Endothelial cell of umbilical vein (primary cell): ENCODE measurements at regions not wholly inside any gene's neighbourhood (a gene's known extent, or its start where the extent isn't known, plus 50 kb on each side); places are given as distances from the start of the nearest gene placed in this dataset.

Experiments used
- BruUV-seq: library from RNA; stranded (reverse); fragments of 400-500 nt; replicated peaks from 2 replicates; lab custom pipeline; 2021; lab: Mats Ljungman, UMichigan
- CTCF ChIA-PET: fragments of 300-600, 350-600 bp; sonication (Branson Sonifier 250); formaldehyde crosslinking; loops from one replicate; lab custom pipeline; 2021; ENCODE audit warnings: antibody characterized with exemption, inconsistent platforms; lab: Charles Lee
- POLR2A ChIA-PET: fragments of 300-600, 350-600 bp; sonication (Branson Sonifier 250); formaldehyde crosslinking; loops from one replicate; lab custom pipeline; 2021; ENCODE audit warnings: antibody characterized with exemption, inconsistent platforms; lab: Charles Lee
- DNase-seq: peaks from one replicate; pipeline ENCODE4 v3.0.0-alpha.2; 2011; ENCODE audit warnings: low read depth, low spot score
- FAIRE-seq: peaks from 2 replicates; lab custom pipeline; 2011; peaks lifted over from hg19 to GRCh38; lab: Jason Lieb, UNC
- H2AFZ ChIP-seq: 2 replicates; pipeline ENCODE4 v1.6.0; 2012; ENCODE audit warnings: low read depth, low read length, control low read depth, inconsistent platforms
- H3K27ac ChIP-seq: 2 replicates; pipeline ENCODE4 v1.5.1; 2011; ENCODE audit warnings: low read depth, mild to moderate bottlenecking, control low read depth, low read length, moderate library complexity; ENCODE audit not compliant: insufficient read depth
- H3K27me3 ChIP-seq, 2 experiments: 2 replicates each; pipeline versions ENCODE4 v1.6.0 to v1.6.1; 2011; ENCODE audit warnings: low read length in 2 of 2, mixed read lengths in 1 of 2; ENCODE audit not compliant: control insufficient read depth in 2 of 2, insufficient read depth in 2 of 2
- H3K36me3 ChIP-seq, 2 experiments: 2 replicates in 1 of 2; 3 replicates in 1 of 2; pipeline ENCODE4 v1.5.1; 2011; ENCODE audit warnings: low read length in 2 of 2, mild to moderate bottlenecking in 1 of 2, moderate library complexity in 1 of 2; ENCODE audit not compliant: control insufficient read depth in 2 of 2, insufficient read depth in 2 of 2; ENCODE audit errors: extremely low read depth in 1 of 2
- H3K4me1 ChIP-seq: 3 replicates; pipeline ENCODE4 v1.5.1; 2011; ENCODE audit warnings: mild to moderate bottlenecking, low read length; ENCODE audit not compliant: control insufficient read depth, insufficient read depth; ENCODE audit errors: extremely low read depth
- H3K4me2 ChIP-seq: 2 replicates; pipeline ENCODE4 v1.6.1; 2011; ENCODE audit warnings: low read length, control low read depth, mixed read lengths; ENCODE audit not compliant: insufficient read depth
- H3K4me3 ChIP-seq, 3 experiments: fragments of 200-600 bp in 1 of 3; sonication (generic), shearing (Covaris generic) in 1 of 3; replicated peaks in 1 of 3; 2 replicates each; pipeline ENCODE4 v1.5.1; 2011 to 2016; ENCODE audit warnings: control low read depth in 3 of 3, low read length in 3 of 3, mild to moderate bottlenecking in 2 of 3, inconsistent platforms in 1 of 3, low read depth in 1 of 3, moderate library complexity in 1 of 3; ENCODE audit not compliant: insufficient read depth in 1 of 3
- H3K79me2 ChIP-seq: 2 replicates; pipeline ENCODE4 v1.6.0; 2012; ENCODE audit warnings: low read length, inconsistent platforms; ENCODE audit not compliant: control insufficient read depth, insufficient read depth
- H3K9ac ChIP-seq: replicated peaks from 2 replicates; pipeline ENCODE3; 2011; ENCODE audit warnings: low read length, control low read depth; ENCODE audit not compliant: insufficient read depth; ENCODE audit errors: extremely low read depth
- H3K9me1 ChIP-seq: replicated peaks from 3 replicates; pipeline ENCODE4 v1.6.0; 2011; ENCODE audit warnings: mild to moderate bottlenecking, low read length; ENCODE audit not compliant: control insufficient read depth, insufficient read depth; ENCODE audit errors: extremely low read depth
- H3K9me3 ChIP-seq: replicated peaks from 2 replicates; pipeline ENCODE4 v1.5.1; 2012; ENCODE audit warnings: low read length, inconsistent platforms; ENCODE audit not compliant: control insufficient read depth, insufficient read depth
- H4K20me1 ChIP-seq: replicated peaks from 2 replicates; pipeline ENCODE3; 2011; ENCODE audit warnings: mild to moderate bottlenecking, low read length; ENCODE audit not compliant: control insufficient read depth, insufficient read depth; ENCODE audit errors: extremely low read depth
- CTCF ChIP-seq, 2 donors: IDR thresholded peaks; 1 replicate in 1 of 2; 2 replicates in 1 of 2; pipeline ENCODE4 v1.5.1; 2011; ENCODE audit warnings: low read length in 2 of 2, mild to moderate bottlenecking in 2 of 2, moderate library complexity in 2 of 2, control low read depth in 1 of 2, inconsistent platforms in 1 of 2, low read depth in 1 of 2; ENCODE audit not compliant: insufficient read depth in 1 of 2; ENCODE audit errors: extremely low read depth in 1 of 2
- EZH2 ChIP-seq: IDR thresholded peaks from 2 replicates; pipeline ENCODE4 v1.6.1; 2012; ENCODE audit warnings: borderline replicate concordance, low read depth, mild to moderate bottlenecking, moderate library complexity, low read length, inconsistent platforms; ENCODE audit not compliant: severe bottlenecking
- FOS ChIP-seq: IDR thresholded peaks from 2 replicates; pipeline ENCODE4 v1.6.1; 2011; ENCODE audit warnings: mild to moderate bottlenecking, low read length, moderate library complexity, borderline replicate concordance; ENCODE audit not compliant: insufficient read depth
- GATA2 ChIP-seq: IDR thresholded peaks from 2 replicates; pipeline ENCODE4 v1.7.0; 2011; ENCODE audit warnings: low read depth, mild to moderate bottlenecking, moderate library complexity, mixed read lengths, low read length; ENCODE audit not compliant: insufficient read length, insufficient read depth
- JUN ChIP-seq: IDR thresholded peaks from 2 replicates; pipeline ENCODE4 v1.6.1; 2011; ENCODE audit warnings: borderline replicate concordance, low read depth; ENCODE audit not compliant: insufficient read length, insufficient read depth
- MAX ChIP-seq: IDR thresholded peaks from 2 replicates; pipeline ENCODE4 v1.6.1; 2011; ENCODE audit not compliant: insufficient read depth, insufficient read length
- MYC ChIP-seq: IDR thresholded peaks from one replicate; pipeline ENCODE4 v1.6.1; 2011; ENCODE audit warnings: mild to moderate bottlenecking, low read depth, low read length
- POLR2A ChIP-seq: IDR thresholded peaks from 2 replicates; pipeline ENCODE4 v1.6.1; 2012; ENCODE audit warnings: low read depth, mild to moderate bottlenecking, control low read depth, low read length
- POLR2AphosphoS5 ChIP-seq: IDR thresholded peaks from 2 replicates; pipeline ENCODE4 v1.6.1; 2012; ENCODE audit warnings: low read depth, mild to moderate bottlenecking, control low read depth, low read length, moderate library complexity; ENCODE audit not compliant: insufficient read depth
- dilution Hi-C: fragments of 300-500 bp; cut with MboI; formaldehyde crosslinking; loops from one replicate; pipeline ENCODE4 v1.15.0; 2019; ENCODE audit warnings: low sequenced_read_pairs; ENCODE audit not compliant: extremely low pct_ligation_motif_present
- intact Hi-C: fragments of 100-400 bp; cut with micrococcal nuclease; formaldehyde crosslinking; loops from one replicate; pipeline ENCODE4 v1.10.0; 2022

GRCh38 chr1:184170719-184171118 lies 119.2 kb downstream of the TSEN15 start:
- Histone ChIP-seq H3K4me1 (no peaks in the 10 kb centered on the region), H3K27ac (no peak overlapping the region), H3K9me1 (no peaks in the 10 kb centered on the region), H2AFZ (no peak overlapping the region), H3K4me2 (no peak overlapping the region), H3K27me3 (peaks cover 0 to 3% of the 10 kb centered on the region in 2 experiments), H3K79me2 (no peaks in the 10 kb centered on the region), H3K9me3 (no peaks in the 10 kb centered on the region), H4K20me1 (no peaks in the 10 kb centered on the region), H3K9ac (no peak overlapping the region), H3K4me3 (no peak overlapping the region), H3K36me3 (no peaks in the 10 kb centered on the region)
- FAIRE-seq (no peak), DNase-seq (no peak)
- no peak for TF ChIP-seq POLR2A
- TF ChIP-seq MAX: no peak
- TF ChIP-seq JUN: no peak
- no peak for TF ChIP-seq FOS
- TF ChIP-seq GATA2: no peak
- TF ChIP-seq POLR2AphosphoS5: no peak
- TF ChIP-seq CTCF (IDR thresholded peaks at IDR 0.05; ENCODE audit: extremely low read depth in 1 of 2, insufficient read depth in 1 of 2, low read depth in 1 of 2, low read length in 2 of 2): no peak
- TF ChIP-seq EZH2: no peak
- TF ChIP-seq MYC: no peak
- CTCF ChIA-PET: no interaction called here
- dilution Hi-C loops: no loop called here
- intact Hi-C loops: no loop called here
- no TSS peak for BruUV-seq
- POLR2A ChIA-PET: no interaction called here
